OCI-LY7 (cell line): ENCODE measurements at regions not wholly inside any gene's neighbourhood (a gene's known extent, or its start where the extent isn't known, plus 50 kb on each side); places are given as distances from the start of the nearest gene placed in this dataset.

Experiments
- BruUV-seq: library from RNA; stranded (reverse); fragments of 400-500 nt; replicated peaks from 2 replicates; lab custom pipeline; 2021; lab: Mats Ljungman, UMichigan
- CTCF ChIA-PET: fragments of 300-600 bp; sonication (Branson Sonifier 250); formaldehyde crosslinking; loops from one replicate; lab custom pipeline; 2022; ENCODE audit warnings: antibody characterized with exemption; ENCODE audit not compliant: unreplicated experiment; lab: Charles Lee
- POLR2A ChIA-PET: fragments of 300-600 bp; sonication (Branson Sonifier 250); formaldehyde crosslinking; loops from one replicate; lab custom pipeline; 2022; ENCODE audit warnings: antibody characterized with exemption; lab: Charles Lee
- DNase-seq: peaks from one replicate; pipeline ENCODE4 v3.0.0-alpha.2; 2015; ENCODE audit warnings: low spot score
- H2AFZ ChIP-seq: fragments of 200-600 bp; sonication (generic), shearing (Covaris generic); 2 replicates; pipeline ENCODE4 v1.6.1; 2014; ENCODE audit warnings: mild to moderate bottlenecking, antibody characterized with exemption, low read length, moderate library complexity
- H3K27ac ChIP-seq: fragments of 200-600 bp; sonication (generic); 2 replicates; pipeline ENCODE4 v1.5.1; 2014; ENCODE audit warnings: mixed run types, low read depth, mild to moderate bottlenecking, moderate library complexity, low read length, inconsistent platforms; ENCODE audit not compliant: poor library complexity, severe bottlenecking
- H3K36me3 ChIP-seq: fragments of 200-600 bp; sonication (generic); 2 replicates; pipeline ENCODE4 v1.6.1; 2014; ENCODE audit warnings: mild to moderate bottlenecking, antibody characterized with exemption, low read length, moderate library complexity, mixed read lengths; ENCODE audit not compliant: insufficient read depth
- H3K4me1 ChIP-seq: fragments of 200-600 bp; sonication (generic); 2 replicates; pipeline ENCODE4 v1.5.1; 2014; ENCODE audit warnings: mild to moderate bottlenecking, low read length; ENCODE audit not compliant: insufficient read depth, poor library complexity, severe bottlenecking
- H3K4me2 ChIP-seq: fragments of 200-600 bp; sonication (generic); 2 replicates; pipeline ENCODE4 v1.6.1; 2014; ENCODE audit warnings: mild to moderate bottlenecking, low read length
- H3K4me3 ChIP-seq: fragments of 200-600 bp; sonication (generic); 2 replicates; pipeline ENCODE4 v1.5.1; 2014; ENCODE audit warnings: mild to moderate bottlenecking, low read depth, low read length; ENCODE audit not compliant: poor library complexity, severe bottlenecking
- H3K79me2 ChIP-seq: fragments of 200-600 bp; sonication (generic); 2 replicates; pipeline ENCODE4 v1.6.1; 2016; ENCODE audit warnings: low read depth, mild to moderate bottlenecking, low read length, moderate library complexity, mixed read lengths; ENCODE audit not compliant: insufficient read depth
- H3K9me2 ChIP-seq: fragments of 200-600 bp; sonication (generic); 2 replicates; pipeline ENCODE4 v1.6.1; 2016; ENCODE audit warnings: mild to moderate bottlenecking, low read length, mixed read lengths; ENCODE audit not compliant: insufficient read depth
- H3K9me3 ChIP-seq: fragments of 200-600 bp; sonication (generic); 2 replicates; pipeline ENCODE4 v1.6.1; 2014; ENCODE audit warnings: mild to moderate bottlenecking, mixed run types, low read length, mixed read lengths
- H4K20me1 ChIP-seq: fragments of 200-600 bp; sonication (generic); 2 replicates; pipeline ENCODE4 v1.6.1; 2014; ENCODE audit warnings: mild to moderate bottlenecking, antibody characterized with exemption, low read length, moderate library complexity, mixed read lengths; ENCODE audit not compliant: insufficient read depth
- CTCF ChIP-seq: fragments of 200-600 bp; sonication (generic); conservative IDR thresholded peaks from 2 replicates; pipeline ENCODE4 v1.5.1; 2014; ENCODE audit warnings: mild to moderate bottlenecking, antibody characterized with exemption, low read length, moderate library complexity, mixed read lengths
- EZH2phosphoT487 ChIP-seq: fragments of 200-600 bp; sonication (generic); IDR thresholded peaks from 2 replicates; pipeline ENCODE4 v1.6.1; 2018; ENCODE audit warnings: low read depth, borderline replicate concordance, mild to moderate bottlenecking, mixed run types, antibody characterized with exemption, low read length, moderate library complexity, mixed read lengths
- intact Hi-C: fragments of 100-400 bp; cut with micrococcal nuclease; formaldehyde crosslinking; loops from one replicate; pipeline ENCODE4 v1.10.0; 2022; ENCODE audit not compliant: unreplicated experiment

DNA sequence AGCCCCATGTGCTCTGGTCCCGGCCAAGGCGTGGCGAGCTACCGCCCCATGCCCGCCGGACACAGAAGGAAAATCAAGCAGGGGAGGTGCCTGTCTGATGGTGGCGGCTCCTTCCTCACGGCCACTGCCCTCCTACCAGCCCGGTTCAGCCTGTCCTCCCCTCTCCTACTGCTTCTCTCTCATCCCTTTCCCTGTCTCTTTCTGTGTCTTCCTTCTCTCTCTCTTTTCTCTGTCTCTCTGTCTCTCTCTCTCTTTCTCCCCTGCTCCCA lies 279.1 kb downstream of the ASMT start:
- TF ChIP-seq CTCF, result no peak
- no peak for TF ChIP-seq EZH2phosphoT487
- BruUV-seq, result no TSS peak
- H3K4me2 ChIP-seq, result no peak overlapping the region
- H3K4me3 ChIP-seq, result no peak overlapping the region
- H3K9me3 ChIP-seq, result no peaks in the 10 kb centered on the region
- no peaks in the 10 kb centered on the region for H3K79me2 ChIP-seq
- no peak overlapping the region for H2AFZ ChIP-seq
- H3K27ac ChIP-seq, result no peak overlapping the region
- no peaks in the 10 kb centered on the region for H3K36me3 ChIP-seq
- H3K4me1 ChIP-seq, result no peaks in the 10 kb centered on the region
- no peaks in the 10 kb centered on the region for H3K9me2 ChIP-seq
- ChIA-PET POLR2A (no interaction called here), CTCF (no interaction called here)
- H4K20me1 ChIP-seq, result no peaks in the 10 kb centered on the region
- intact Hi-C loops, result no loop called here
- DNase-seq, result no peak

DNA sequence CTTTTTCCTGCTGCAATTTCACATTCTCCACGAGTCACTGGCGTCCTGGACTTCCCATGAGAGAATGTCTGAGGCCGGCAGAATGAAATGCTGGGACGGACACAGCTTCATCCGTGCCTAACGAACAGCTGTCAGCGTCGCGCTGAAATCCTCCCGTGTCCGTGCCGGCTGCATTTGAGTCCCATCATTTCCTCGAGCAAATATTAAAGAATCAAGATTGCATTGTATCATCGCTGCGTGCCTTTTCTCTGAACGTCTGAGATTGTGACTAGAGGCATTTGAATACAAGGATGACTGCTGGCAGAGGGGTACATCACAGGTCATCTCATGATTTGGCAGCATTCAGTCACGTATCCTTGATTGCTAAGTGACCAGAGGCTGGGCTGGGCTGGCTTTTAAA lies 279.9 kb downstream of the ASMT start:
- no peak for DNase-seq
- ChIA-PET CTCF (no interaction called here), POLR2A (no interaction called here)
- Histone ChIP-seq H4K20me1 (no peaks in the 10 kb centered on the region), H3K4me1 (no peaks in the 10 kb centered on the region), H3K79me2 (no peaks in the 10 kb centered on the region), H3K9me3 (no peaks in the 10 kb centered on the region), H3K4me3 (no peak overlapping the region), H3K27ac (no peak overlapping the region), H2AFZ (no peak overlapping the region), H3K4me2 (no peak overlapping the region), H3K36me3 (no peaks in the 10 kb centered on the region), H3K9me2 (no peaks in the 10 kb centered on the region)
- TF ChIP-seq EZH2phosphoT487 (no peak), CTCF (no peak)
- intact Hi-C loops, result no loop called here
- no TSS peak for BruUV-seq

DNA sequence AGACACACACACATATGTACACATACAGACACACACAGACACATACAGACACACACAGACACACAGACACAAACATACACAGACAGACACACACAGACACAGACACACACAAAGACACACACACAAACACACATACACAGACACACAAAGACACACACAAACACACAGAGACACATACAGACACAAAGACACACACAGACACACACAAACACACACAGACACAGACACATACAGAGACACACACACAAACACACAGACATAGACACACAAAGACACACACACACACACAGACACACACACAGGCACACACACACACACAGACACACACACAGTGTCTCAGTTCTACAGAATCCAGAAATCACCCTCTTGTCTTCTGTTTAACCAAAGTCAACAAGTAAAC lies 280.7 kb downstream of the ASMT start:
- H3K4me3 ChIP-seq, result no peak overlapping the region
- no TSS peak for BruUV-seq
- DNase-seq, result no peak
- H2AFZ ChIP-seq, result no peak overlapping the region
- H3K9me3 ChIP-seq, result no peaks in the 10 kb centered on the region
- H3K4me2 ChIP-seq, result no peak overlapping the region
- ChIA-PET POLR2A (no interaction called here), CTCF (no interaction called here)
- TF ChIP-seq CTCF, result no peak
- TF ChIP-seq EZH2phosphoT487, result no peak
- H3K79me2 ChIP-seq, result no peaks in the 10 kb centered on the region
- no peaks in the 10 kb centered on the region for H3K4me1 ChIP-seq
- H3K36me3 ChIP-seq, result no peaks in the 10 kb centered on the region
- H4K20me1 ChIP-seq, result no peaks in the 10 kb centered on the region
- intact Hi-C loops, result no loop called here
- no peaks in the 10 kb centered on the region for H3K9me2 ChIP-seq
- no peak overlapping the region for H3K27ac ChIP-seq
